GM19240 (cell line): ENCODE measurements at regions not wholly inside any gene's neighbourhood (a gene's known extent, or its start where the extent isn't known, plus 50 kb on each side); places are given as distances from the start of the nearest gene placed in this dataset.
"Not testable (repeated sequence)": the region's sequence is repeated elsewhere in the genome, so short reads cannot be mapped to it uniquely, and the experiment has no call there.

ENCODE experiments used
- DNase-seq: peaks from one replicate; pipeline ENCODE4 v3.0.0; 2011; ENCODE audit warnings: low spot score; ENCODE audit not compliant: insufficient read length

DNA sequence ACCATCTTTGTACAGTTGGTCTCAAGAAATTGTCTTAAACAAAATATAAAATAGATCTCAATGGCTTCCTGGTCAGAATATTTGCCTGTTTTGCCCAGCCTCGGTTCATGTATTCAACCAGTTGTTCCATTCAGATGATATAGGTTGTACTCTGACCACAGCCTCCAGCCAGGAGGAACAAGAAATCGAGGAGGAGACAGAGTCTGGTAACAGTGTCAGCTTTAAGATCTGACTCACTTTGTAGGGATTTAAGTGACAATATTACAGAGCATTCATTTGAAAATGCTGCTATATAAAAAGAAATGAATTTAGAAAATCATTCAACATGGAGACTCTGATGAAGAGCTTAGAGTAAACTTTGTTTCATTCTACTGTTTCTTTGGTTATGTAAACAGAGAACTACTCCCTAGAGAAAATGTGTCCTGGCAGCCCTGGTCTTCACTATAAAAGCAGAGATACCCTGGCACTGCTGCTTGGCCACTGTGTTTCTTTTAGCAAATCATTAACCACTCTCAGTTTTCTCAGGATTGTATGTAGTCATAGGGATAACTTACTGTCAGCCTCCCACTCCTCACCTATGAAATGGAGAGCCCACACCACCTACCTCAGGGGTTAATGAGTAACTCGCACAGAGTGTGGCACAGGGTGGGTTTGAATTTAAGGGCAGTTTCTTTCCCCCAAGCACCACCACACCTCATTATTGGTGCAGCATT, 53.5 kb downstream of the PAGE2 start:
- DNase-seq, result no peak

DNA sequence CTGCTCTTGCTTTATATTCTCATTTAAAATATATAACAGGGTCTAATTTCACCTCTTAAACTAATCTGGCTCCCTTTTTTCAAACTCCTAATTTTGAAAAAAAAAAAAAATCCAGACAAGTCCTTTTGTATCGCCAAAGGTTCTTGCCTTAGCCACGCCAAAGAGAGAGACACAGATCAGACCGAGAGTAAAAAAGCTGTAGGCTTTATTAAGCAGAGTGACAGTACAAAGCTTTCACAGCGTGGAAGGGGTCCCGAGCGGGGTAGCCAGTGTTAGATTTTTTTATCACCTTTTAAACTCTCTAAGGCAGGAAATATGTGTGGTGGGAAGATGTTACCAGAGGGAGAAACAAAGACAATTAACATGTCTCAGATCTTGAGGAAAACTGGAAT, 54.1 kb downstream of the PAGE2 start:
- DNase-seq, result no peak

GRCh38 chrX:55143621-55144020, 54.8 kb downstream of the PAGE2 start:
- DNase-seq, result no peak

GRCh38 chrX:55144697-55145096, 55.9 kb downstream of the PAGE2 start:
- no peak for DNase-seq

DNA sequence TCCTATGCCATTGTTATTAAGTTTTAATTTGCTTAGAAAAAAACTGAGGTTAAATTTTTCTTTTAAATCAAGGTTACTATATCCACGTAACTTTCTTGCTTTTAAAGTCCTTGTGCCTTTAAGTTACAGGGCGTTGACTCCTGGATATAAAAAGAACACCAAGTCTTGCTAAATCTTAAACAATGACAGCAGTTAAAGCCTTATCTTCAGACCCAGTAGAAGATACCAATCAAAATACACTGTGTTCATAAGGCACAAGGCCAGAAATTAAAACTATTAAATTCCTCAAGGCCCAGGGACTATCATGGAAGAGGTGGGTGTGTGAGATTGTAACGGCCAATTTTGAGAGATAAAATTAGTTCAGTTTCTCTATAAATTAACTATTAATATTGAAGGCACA, 60.4 kb downstream of the PAGE2 start:
- DNase-seq, result no peak

DNA sequence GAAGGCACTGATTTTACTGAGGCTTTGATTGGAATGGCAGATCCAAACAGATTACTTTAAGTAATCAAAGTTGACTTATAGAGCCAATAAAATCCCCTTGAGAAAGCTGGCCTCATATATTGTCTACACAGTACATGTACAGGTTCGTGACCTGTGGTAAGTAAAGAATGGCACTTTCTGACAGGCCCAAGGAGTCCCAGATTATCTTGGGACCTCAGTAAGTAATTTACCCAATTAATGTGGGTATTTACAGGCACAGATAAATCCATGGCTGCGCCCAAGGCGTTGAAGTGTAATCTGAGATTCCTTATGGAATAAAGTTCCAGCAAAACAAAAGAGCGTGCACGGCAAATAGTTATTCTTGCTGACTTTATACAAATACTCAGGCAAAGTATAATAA, 62.4 kb downstream of the PAGE2 start:
- no peak for DNase-seq

- no peak for DNase-seq
Observed at GRCh38 chrX:55159551-55159950, 60.6 kb upstream of the PAGE5 start.

DNA sequence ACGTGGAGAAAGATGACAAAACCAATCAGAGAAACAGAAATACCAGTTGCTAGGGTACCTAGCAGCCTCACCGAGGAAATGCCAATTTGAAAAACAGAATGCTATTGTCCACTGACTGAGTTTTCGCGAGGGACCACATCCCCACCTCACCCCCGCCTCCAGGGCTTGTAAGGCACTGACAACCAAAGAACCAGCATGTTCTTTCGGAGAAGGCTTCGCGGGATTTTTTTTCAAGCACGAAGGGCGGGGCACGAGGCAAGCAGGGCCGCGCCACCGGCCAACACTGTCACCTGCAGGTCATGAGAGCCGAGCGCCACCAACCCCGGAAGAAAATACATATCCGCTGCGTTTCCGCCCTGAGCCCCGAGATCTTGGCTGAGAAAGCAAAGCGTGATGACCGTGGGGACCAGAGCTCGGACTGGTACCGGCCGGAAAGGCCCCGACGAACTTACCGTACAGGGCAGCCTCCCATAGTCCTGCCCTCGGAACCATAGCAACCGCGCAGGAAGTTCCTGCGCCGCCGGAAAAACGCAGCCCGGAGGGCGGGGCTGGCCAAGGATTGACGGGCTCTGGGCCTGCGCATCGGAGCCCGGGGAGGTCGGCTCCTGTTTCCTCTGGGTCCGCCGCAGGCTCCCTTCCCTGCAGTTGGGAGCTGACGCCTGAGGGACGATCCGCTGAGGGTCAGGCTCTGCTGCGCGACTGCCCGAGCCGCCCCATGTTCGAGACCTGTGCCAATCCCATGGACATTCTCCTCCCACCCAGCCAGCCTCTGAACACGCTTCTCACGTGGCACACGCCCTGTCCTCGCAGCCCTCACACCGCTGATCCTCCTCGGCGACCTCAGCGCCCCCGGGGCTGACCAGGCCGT, 59.2 kb upstream of the PAGE5 start:
- peak; percentile 16 for DNase-seq

DNA sequence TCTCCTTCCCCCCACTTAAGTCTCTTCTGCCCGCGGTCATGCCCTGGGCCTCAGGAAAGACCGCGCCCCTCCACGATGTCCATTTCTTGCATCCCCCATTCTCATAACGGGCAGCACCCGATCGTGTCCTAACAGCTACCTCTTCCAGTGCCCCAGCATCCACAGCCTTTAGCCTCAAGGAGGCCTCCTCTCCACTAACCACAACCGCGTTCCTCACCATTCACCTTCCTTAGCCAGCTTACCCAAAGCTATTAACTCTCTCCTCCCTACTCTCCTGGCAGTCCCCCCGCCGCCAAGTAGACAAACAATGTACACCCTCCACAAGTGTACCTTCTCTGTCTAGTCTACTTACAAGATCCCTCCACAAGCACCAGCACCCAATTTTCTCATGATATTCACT, 58.6 kb upstream of the PAGE5 start:
- no peak for DNase-seq

DNA sequence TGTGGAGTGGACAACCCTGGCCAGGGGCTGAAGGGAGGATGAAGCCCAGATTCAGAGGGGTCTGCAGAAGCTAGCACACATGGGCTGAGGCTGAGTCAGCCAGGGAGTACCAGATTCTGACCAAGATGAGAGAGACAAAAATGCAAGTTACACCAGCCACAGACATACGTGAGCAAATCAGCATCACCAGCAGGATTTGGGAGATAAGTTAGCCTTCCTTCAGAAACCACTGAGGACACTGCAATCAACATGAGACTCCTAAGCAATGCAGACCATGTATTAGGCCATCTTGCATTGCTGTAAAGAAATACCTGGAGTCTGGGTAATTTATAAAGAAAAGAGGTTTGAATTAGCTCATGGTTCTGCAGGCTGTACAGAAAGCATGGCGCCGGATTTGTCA, 57.0 kb upstream of the PAGE5 start:
- DNase-seq, result no peak

DNA sequence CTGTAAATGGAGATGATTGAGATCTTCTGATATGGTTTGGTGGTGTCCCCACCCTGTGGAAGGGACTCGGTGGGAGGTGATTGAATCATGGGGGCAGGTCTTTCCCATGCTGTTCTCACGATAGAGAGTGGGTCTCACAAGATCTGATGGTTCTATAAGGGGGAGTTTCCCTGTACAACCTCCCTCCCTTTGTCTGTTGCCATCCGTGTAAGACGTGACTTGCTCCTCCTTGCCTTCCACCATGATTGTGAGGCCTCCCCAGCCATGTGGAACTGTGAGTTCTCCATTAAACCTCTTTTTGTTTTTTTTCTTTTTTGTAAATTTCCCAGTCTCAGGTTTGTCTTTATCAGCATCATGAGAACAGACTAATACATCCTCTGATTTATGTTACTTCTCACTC, 55.1 kb upstream of the PAGE5 start:
- DNase-seq, result not testable (repeated sequence)

DNA sequence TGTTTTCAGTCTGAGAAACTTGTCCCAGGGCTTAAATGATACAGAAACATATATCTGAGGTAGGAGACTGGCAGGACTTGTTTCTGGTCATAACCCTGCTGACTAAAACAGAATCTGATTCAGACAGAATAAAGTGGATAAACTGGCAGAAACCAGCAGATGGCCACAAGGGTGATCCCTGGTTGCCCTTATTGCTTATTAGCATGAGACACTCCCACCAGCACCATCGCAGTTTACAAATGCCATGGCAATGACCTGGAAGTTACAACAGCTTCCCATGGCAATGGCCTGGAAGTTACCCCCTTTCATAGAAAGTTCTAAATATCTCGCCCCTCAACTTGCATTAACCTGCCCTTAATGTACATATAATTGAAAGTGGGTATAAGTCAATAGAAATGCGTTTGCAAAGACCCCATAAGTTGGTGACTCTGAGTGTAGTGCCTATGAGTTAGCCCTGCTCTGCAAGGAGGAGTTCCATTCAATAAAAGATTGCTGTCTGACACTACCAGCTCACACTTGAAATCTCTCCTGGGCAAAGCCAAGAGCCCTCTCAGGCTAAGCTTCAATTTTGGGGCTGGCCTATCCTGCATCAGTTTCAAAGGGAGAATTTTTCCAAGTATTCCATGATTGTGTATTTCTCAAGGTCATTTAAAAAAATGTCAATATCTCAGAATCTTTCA, 52.9 kb upstream of the PAGE5 start:
- no peak for DNase-seq

DNA sequence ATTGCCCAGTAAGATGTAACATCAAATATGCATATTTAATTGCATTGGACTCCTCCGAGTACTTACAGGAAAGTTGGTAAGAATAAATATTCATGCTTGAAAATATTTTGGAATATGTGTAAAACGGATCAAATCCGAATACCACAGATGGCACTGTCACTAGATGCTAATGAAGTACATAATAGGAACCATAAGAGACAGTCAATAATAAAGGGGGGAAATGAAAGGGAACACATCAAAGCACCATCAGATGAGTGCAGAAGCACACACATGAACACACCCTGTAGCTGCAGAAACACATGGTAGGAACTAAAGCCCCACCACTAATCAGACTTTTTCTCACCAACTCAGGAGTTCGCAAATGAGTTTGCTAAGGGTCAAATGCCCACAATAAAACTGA, 52.2 kb upstream of the PAGE5 start:
- DNase-seq, result no peak

- DNase-seq, result no peak
Observed at GRCh38 chrX:55169782-55170181, 50.4 kb upstream of the PAGE5 start.
